ENCODE measurements at regions not wholly inside any gene's neighbourhood (a gene's known extent, or its start where the extent isn't known, plus 50 kb on each side); places are given as distances from the start of the nearest gene placed in this dataset.
"Not testable (repeated sequence)": the region's sequence is repeated elsewhere in the genome, so short reads cannot be mapped to it uniquely, and the experiment has no call there.

DNA sequence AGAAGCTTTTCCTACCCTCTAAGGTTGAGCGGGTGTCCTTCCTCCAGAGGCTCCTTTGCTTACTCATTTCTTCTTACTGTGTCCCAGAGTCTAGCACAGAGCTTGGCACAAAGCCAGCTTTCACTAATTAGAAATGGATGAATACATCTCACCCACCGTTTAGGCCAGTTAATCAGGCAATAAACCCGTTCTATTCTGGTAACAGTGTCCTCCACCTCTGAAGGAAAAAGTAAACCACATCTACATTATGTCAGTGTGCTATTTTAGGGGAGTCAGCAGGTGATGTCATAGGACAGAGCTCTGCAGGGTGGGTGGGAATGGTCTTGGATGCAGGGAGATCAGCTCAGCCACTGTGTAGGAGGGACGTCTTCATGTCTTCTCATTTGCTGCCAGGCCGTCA is 109.2 kb downstream of the OSTF1 start:
- DNase-seq, result no peak

DNA sequence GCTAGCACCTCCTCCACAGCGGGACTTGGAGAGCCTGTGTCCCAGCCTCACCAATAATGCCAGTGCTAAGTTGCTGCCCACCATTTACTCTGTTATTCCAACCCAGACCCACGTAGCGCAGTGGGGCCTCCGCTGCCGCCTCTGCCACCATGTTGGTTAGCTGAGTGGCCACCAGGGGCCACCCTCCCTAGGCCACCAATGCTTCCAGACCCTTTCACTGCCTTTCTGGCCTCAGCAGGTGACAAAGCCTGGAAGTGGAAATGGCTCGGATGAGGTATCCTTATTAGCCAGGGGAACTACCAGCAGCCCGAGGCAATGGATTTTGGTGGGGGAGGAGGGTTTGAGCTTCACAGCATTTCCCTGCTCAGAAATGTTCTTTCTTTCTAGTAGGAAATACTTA is 110.1 kb downstream of the OSTF1 start:
- no peak for DNase-seq

DNA sequence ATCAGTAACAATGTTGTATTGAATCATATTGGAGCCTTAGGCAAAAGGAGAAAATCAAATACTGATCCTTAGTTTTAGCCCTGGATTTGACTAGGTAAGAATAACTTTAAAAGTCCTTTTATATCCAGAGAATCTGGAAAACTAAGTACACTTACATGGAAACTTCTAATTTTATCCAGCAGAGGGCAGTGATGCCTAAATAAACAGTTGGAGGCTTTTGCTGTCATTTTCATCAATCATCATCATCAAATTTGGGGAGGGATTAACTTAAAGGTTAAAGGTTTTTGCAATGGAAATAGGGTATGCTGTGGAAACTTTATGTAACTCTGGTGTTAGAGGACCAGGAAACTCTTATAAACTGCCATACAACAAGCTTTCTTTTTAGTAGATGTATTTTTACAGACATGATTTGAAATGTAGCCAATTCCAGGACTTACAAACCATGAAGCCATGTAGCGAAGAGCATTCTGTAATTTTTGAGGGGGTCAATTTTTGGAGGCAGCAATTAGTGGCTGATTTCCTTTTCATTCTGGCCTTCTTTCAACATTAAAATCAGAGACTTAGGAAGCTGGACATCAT is 112.7 kb downstream of the OSTF1 start:
- peak; percentile 56 for DNase-seq

DNA sequence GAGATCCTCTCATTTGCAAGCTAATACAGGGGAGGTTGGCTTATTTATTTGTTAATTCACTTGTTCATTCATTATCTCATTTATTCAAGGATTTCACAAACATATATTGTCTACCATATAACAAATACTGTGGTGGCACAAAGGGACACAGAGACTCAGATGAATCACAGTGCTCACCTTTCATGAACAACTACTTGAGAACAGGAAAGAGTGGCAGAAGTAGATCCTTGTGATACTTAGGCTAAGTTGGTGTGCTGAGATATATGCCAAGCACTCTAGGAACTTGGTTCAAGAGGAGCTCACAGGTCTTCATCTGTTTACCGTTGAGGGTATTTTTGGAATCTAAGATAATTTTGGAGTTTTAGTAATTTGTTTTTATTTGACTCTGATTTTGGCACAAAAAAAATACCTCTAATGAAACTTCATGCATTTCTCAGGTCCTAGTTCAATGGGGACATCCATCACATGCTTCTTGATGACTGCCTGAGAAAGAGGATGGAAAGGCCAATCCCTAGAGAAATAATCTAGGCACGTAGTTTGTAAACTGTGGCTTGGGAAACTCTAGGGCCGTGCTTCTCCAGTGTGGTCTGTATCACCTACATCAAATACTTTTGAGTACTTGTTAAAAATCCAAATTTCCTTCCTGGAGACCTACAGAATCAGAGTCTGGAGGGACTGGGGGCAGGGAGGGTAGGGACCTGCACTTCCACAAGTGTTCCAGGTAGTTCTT is 113.3 kb downstream of the OSTF1 start:
- no peak for DNase-seq

DNA sequence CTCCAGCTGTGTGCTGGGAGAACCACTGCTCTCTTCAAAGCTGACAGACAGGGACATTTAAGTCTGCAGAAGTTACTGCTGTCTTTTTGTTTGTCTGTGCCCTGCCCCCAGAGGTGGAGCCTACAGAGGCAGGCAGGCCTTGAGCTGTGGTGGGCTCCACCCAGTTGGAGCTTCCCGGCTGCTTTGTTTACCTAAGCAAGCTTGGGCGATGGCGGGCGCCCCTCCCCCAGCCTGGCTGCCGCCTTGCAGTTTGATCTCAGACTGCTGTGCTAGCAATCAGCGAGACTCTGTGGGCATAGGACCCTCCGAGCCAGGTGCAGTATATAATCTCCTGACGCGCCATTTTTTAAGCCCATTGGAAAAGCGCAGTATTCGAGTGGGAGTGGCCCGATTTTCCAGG is 119.7 kb downstream of the OSTF1 start:
- DNase-seq, result not testable (repeated sequence)

DNA sequence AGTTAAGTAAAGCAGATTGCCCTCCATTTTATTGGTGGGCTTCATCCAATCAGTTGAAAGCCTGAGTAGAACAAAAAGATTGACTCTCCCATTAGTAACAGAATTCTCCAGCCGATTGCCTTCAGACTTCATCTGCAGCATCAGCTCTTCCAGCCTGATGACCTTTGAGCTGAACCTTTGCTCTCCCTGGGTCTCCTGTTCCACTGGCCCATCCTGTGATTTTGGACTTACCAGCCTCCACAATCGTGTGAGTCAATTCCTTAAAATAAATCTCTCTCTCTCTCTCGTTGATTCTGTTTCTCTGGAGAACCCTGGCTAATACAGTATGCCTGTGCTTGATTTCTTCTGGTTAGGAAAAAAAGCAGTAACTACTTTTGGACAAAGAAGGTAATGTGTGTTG is 121.9 kb downstream of the OSTF1 start:
- no peak for DNase-seq

DNA sequence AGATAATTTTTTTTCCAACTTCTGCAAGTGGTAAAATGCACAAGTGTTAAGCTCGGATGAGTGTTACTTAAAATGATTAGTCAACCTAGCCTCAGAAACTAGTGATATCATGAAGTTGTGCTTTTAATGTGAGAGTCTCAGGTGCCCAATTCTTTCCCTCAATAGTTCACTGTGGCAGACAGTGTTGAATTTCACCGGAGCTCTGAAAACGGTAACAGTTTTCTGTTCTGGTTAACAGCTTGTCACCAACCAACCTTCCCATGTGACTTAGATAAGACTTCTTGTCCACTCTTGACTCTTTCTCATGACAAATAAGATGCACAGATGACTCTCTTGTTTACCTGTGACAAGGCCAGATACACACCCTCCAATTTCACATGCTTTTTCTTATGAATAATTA is 125.5 kb downstream of the OSTF1 start:
- DNase-seq, result no peak

DNA sequence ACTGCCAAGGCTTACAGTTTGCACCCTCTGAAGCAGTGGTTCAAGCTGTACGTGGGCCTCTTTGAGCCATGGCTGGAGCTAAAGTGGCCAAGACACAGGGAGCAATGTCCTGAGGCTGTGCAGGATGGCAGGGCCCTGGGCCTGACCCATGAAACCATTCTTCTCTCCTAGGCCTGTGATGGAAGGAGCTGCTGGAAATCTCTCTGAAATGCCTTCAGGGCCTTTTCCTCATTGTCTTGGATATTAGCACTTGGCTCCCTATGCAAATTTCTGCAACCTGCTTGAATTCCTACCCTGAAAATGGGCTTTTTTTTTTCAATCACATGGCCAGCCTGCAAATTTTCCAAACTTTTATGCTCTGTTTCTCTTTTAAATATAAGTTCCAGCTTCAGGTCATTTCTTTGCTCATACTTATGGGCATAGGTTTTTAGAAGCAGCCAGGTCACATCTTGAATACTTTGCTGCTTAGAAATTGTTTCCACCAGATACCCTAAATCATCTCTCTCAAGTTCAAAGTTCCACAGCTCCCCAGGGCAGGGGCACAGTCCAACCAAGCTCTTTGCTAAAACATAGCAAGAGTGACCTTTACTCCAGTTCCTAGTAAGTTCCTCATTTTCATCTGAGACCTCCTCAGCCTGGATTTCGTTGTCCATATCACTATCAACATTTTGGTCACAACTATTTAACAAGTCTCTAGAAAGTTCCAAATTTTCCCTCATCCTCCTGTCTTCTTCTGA is 138.3 kb downstream of the OSTF1 start:
- DNase-seq, result no peak

DNA sequence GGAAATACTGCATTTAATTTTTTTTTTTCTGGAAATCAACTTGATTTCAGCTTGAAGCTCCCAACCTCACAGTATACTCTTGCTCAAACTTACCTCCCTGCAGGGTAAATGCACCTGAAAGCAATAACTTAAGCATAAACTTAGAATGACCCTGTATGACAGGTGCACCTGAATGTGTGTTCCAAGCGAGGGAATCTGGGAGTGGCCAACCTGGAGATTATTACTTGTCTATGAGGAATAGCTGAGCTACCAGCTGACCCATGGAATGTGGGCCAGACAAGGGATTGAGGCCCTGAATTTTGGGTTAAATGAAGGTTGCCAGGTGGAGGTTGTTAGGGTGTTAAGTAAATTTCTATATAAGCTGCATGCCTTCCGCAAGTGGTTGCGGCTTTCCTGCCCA is 140.6 kb downstream of the OSTF1 start:
- DNase-seq, result no peak

DNA sequence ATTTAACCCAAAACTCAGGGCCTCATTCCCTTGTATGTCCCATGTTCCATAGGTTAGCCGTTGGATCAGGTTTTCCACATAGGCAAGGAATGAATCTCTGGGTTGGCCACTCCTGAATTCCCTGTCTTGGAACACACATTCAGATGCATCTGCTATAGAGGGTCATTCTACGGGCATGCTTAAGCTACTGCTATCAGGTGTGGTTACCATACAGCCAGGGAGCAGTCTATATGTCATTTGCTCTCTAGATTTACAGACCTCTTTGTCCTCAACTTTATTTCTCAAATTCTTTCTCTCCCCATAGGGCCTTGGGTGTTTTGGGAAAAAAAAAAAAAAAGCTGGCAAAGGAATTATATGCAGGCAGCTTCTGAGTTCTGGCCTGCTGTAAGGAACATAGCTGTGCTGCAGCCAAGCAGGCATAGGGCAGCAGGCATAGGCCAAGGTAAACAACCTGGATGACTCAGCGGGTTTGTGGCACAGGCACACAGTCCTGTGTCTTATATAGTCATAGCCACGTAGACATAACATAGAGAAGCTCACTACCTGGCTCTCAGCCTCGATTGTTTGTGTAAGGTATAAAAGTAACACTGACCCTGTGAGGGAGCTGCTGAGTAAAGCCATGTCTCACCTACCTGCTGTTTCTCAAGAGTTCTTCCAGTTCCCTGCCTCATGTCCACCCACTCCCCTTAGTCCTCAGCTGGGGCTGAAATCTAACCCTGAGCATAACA is 141.5 kb downstream of the OSTF1 start:
- no peak for DNase-seq

DNA sequence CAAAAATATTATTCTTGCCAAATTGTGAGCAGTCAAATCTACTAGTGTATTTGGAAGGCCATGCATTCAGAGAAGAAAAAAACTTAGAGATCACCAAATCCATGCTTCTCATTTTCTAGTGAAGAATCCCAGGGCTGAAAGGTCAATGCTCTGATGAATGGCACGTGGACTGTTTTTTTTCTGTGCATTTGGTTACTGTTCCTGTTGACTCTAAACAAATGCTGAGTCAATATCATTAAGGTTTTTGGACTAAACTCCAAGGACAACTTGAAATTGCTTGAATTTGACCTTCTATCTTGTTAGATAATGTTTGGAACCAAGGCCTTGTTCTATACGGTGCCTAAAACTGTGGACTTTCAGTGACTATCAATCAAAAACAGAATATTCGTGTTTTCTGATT is 142.2 kb downstream of the OSTF1 start:
- DNase-seq, result no peak

DNA sequence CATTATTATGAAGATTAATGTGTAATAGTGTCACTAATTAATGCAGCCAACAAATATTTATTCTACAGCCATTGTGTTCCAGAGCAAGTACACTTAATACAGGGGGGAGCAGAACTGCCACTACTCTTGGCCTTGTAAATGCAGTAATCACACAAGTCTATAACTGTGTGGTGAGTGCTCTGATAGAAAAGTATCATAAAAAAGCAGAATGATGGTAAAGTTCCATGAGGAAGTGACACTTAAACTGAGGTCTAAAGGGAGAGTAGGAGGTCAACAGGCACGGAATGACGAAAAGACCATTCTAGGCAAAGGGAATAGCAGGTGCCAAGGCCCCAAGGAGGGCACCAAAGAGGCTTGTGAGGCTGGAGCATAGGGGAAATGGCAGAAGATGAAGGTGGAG is 142.9 kb downstream of the OSTF1 start:
- DNase-seq, result no peak

DNA sequence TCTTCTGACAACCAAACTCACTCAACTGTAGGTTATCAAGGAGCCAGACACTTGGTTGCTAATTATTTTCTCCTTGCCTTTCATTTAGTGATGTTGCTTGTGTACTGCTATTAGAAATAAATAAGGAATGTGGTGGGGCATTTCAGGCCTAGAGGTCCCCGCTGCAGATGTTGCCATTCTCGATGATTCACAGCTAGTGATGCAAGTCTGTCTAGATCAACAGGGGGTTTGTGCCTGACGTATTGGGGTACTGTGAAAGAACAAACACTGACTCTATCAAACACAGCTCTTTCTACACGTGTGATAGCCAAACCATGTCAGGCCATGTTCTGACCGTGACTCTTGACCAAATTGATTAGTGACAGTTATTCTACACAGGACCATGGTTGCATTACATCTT is 144.7 kb downstream of the OSTF1 start:
- DNase-seq, result no peak

DNA sequence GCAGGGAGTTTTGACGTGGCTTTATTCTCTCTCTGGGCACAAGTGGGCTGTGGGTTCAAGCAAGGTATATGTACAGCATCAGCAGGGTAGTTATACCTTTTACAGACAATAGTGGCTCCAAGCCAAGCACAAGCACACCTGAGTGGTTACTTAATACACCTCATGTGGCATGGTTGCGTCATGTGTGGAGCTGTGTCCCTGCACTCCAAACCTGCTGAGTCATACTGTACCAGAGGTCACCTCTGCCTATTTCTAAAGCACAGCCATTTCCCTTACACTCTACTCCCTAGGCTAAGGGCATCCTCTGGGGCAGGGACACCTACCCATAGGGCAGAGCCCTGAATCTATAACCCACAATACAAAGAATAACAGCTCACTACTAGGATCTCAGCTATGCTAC is 147.3 kb downstream of the OSTF1 start:
- no peak for DNase-seq

DNA sequence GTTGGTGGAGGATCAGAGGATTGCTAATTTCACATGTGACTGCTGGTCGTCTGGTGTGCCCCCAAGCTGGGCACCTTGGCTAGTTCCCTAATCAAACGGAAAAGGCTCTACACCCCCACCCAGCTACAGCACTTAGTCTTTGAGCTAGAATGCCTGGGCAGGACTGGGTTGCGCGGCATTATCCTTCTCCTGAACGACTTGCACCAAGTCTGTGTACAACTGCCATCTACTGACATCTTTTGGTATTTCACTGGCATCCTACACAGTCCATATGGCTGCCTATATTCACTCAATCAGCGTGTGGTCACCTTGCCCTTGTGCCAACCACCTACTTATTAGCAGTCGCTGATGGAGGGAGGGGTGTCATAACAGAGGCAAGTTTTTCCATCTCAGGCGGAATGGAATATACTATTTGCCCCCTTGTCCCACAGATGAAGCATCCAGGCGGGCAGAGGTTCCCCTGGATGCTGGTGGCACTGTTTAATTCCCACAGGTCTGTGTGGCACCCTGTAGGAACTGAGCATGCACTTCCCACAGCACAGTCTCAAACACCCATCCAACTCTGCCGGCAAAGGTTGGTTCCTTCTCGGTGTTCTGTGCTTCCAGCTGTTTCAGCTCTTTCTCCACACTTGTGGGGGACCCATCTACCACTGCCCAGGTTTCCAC is 150.1 kb downstream of the OSTF1 start:
- peak; percentile 66 for DNase-seq

DNA sequence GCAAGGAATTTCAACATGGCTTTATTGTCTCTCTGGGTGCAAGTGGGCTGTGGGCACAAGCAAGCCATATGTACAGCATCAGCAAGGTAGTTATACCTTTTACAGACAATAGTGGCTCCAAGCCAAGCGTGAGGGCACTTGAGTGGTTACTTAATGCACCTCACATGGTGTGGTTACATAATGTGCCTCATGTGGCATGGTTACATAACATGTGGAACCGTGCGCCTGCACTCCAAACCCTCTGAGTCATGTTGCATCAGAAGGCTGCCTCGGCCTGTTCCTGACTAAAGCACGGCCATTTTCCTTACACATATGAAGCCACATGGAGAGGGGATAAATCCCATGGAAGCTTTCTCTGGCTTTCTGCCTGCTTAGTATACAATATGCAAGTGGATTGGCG is 150.9 kb downstream of the OSTF1 start:
- no peak for DNase-seq

DNA sequence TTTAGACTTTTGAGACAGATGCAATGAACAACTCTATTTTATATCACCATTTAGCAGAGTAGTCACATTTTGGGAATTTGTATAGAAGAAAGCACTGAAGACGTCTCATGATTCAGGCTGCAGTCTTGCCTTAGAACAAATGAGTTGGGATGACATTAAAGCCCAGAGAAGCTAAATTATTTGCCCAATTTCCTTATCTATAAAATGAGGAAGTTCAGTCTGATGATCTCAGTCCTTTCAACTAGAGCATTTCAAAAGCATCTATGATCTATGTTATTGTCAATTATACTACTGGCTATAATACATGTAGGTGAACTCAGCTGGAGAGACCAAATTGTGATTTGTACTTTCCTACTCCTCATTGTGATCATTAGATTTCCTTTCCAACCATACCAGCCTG is 154.1 kb downstream of the OSTF1 start:
- DNase-seq, result no peak

DNA sequence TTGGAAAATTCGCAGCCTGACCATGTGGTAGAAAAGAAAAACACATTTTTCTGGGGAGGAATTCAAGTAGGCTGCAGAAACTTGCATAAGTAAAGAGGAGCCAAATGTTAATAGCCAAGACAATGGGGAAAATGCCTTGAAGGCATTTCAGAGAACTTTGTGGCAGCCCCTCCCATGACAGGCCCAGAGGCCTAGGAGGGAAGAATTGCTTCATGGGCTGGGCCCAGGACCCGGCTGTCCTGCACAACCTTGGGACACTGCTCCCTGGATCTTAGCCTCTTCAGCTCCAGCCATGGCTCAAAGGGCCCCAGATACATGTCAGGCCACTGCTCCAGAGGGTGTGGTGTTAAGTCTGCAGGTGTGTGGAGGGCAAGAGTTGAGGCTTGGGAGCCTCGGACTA is 158.6 kb downstream of the OSTF1 start:
- no peak for DNase-seq

DNA sequence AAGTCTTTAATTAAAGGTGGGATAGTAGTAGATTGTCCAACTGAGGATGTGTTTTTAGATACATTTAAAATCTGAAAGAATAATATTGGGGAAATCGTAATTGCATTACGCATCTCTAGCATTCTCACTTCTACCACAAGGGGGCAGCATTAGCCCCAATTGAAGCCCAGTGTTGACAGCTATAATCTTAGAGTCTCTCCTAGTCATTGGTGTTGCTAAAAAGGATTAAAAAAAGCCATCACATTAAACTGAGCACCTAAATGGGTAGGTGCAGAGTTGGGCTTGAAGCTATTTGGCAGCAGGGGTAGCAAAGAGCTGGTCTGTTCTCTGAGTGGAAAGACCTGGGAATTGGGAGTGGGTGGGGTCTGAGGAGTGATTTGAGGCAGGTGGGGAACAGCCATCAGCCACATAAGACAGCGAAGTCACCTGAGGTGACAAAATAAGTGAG is 177.2 kb downstream of the OSTF1 start:
- DNase-seq, result peak; percentile 53

DNA sequence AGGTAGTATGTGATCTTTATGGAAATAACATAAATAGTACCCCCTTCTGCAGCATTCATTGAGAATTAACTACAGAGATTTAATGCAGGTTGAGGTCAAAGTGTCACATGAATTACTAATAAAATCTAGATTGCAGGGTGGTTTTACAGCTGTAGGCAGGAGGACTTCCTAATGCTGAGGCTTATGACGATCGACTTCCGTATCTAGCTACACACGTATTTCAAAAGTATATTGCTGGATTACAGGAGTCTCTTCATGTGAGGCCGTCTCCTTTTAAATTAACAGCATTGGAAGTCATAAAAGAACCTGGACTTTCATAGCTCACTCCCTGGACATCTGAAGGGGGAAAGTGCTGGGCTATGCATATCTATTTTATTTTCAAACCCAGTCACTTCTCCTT is 180.9 kb downstream of the OSTF1 start:
- DNase-seq, result no peak

DNA sequence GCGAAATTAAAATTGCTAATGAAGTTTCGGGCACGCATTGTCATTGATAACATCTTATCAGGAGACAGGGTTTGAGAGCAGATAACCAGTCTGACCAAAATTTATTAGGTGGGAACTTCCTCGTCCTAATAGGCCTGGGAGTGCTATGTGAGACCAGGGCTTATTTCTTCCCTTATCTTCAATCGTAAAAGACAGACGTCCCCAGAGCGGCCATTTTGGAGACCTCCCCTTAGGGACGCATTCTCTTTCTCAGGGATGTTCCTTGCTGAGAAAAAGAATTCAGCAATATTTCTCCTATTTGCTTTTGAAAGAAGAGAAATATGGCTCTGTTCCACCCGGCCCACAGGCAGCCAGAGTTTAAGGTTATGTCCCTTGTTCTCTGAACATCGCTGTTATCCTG is 184.7 kb downstream of the OSTF1 start:
- DNase-seq, result not testable (repeated sequence)

DNA sequence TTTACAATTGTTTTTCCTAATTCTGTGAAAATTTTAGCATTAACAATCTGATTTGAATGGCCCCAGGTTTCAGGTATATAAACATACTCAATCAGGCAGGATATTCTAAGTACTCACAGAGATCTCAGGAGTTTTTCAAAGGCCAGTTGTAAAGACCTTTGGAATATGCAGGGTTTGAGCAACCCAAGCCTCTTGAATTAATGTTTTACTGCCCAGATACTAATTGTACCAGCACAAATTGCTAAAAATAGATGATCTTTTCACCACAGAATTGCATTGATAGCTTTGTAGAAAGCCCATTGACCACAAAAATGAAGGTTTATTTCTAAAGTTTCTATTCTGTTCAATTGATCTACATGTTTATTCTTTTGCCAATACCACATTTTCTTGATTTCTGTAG is 186.5 kb downstream of the OSTF1 start:
- no peak for DNase-seq

DNA sequence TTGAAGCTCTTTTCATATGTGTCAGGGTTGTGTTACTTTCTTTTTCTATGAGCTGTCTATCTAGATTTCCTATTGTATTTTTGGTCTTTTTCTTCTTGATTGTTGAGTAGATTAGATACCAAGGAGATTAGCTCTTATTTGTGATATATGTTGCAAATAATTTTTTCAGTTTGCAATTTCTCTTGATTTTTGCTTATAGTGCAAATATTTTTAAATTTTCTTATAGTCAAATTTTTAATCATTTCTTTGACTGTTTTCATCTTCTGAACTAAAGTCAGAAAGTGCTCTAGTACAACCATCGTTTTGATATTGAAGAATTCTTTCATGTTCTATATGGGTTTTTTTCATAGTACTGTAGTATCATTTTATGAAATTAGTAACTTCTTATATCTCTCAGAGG is 193.7 kb downstream of the OSTF1 start:
- no peak for DNase-seq

All from CD4-positive, alpha-beta T cell treated with Interleukin-12 subunit alpha and Interleukin-12 subunit beta, for 1 hour (primary cell).